Trophoblast cell (in vitro differentiated cells and primary cell): ENCODE measurements at regions not wholly inside any gene's neighbourhood (a gene's known extent, or its start where the extent isn't known, plus 50 kb on each side); places are given as distances from the start of the nearest gene placed in this dataset.

Experiments
- DNase-seq, 2 donors: peaks; one replicate each; pipeline ENCODE4 v3.0.0-alpha.2; 2016
- H2AFZ ChIP-seq: 2 replicates; pipeline ENCODE4 v1.6.1; 2013; ENCODE audit warnings: low read length, moderate library complexity, mild to moderate bottlenecking; ENCODE audit not compliant: insufficient read depth, poor library complexity
- H2AK5ac ChIP-seq: 2 replicates; pipeline ENCODE4 v1.6.1; 2013; ENCODE audit warnings: mild to moderate bottlenecking, low read length
- H2BK120ac ChIP-seq: 2 replicates; pipeline ENCODE4 v1.6.1; 2013; ENCODE audit warnings: low read length, mild to moderate bottlenecking, moderate library complexity; ENCODE audit not compliant: insufficient read depth, poor library complexity
- H2BK12ac ChIP-seq: 2 replicates; pipeline ENCODE4 v1.6.1; 2013; ENCODE audit warnings: mild to moderate bottlenecking, low read length, moderate library complexity
- H2BK5ac ChIP-seq: 2 replicates; pipeline ENCODE4 v1.6.1; 2013; ENCODE audit warnings: low read length, low read depth, moderate library complexity, mild to moderate bottlenecking; ENCODE audit not compliant: poor library complexity
- H3K14ac ChIP-seq: 2 replicates; pipeline ENCODE4 v1.6.1; 2013; ENCODE audit warnings: mild to moderate bottlenecking, low read length
- H3K18ac ChIP-seq: 2 replicates; pipeline ENCODE4 v1.6.1; 2013; ENCODE audit warnings: mild to moderate bottlenecking, low read length
- H3K23ac ChIP-seq: 2 replicates; pipeline ENCODE4 v1.6.1; 2013; ENCODE audit warnings: low read length
- H3K27ac ChIP-seq: 2 replicates; pipeline ENCODE4 v1.5.1; 2013; ENCODE audit warnings: low read depth, mild to moderate bottlenecking, inconsistent platforms, low read length, moderate library complexity
- H3K27me3 ChIP-seq: 2 replicates; pipeline ENCODE4 v1.6.1; 2013; ENCODE audit warnings: inconsistent platforms, mild to moderate bottlenecking, low read length, moderate library complexity; ENCODE audit not compliant: insufficient read depth
- H3K36me3 ChIP-seq, 2 experiments: 1 replicate in 1 of 2; 2 replicates in 1 of 2; pipeline ENCODE4 v1.6.1; 2013; ENCODE audit warnings: low read length in 2 of 2, mild to moderate bottlenecking in 2 of 2, moderate library complexity in 1 of 2; ENCODE audit not compliant: insufficient read depth in 2 of 2, control insufficient read depth in 1 of 2
- H3K4ac ChIP-seq: 2 replicates; pipeline ENCODE4 v1.6.1; 2013; ENCODE audit warnings: low read depth, mild to moderate bottlenecking, low read length, moderate library complexity
- H3K4me1 ChIP-seq, 2 experiments: 1 replicate in 1 of 2; 2 replicates in 1 of 2; pipeline ENCODE4 v1.6.1; 2013; ENCODE audit warnings: low read length in 2 of 2, mild to moderate bottlenecking in 2 of 2, moderate library complexity in 1 of 2; ENCODE audit not compliant: insufficient read depth in 2 of 2, control insufficient read depth in 1 of 2
- H3K4me2 ChIP-seq: 2 replicates; pipeline ENCODE4 v1.6.1; 2013; ENCODE audit warnings: inconsistent platforms, mild to moderate bottlenecking, low read length, moderate library complexity
- H3K4me3 ChIP-seq: 2 replicates; pipeline ENCODE4 v1.5.1; 2013; ENCODE audit warnings: mild to moderate bottlenecking, low read depth, low read length, inconsistent platforms
- H3K79me1 ChIP-seq: one replicate; pipeline ENCODE4 v1.6.1; 2013; ENCODE audit warnings: low read length
- H3K79me2 ChIP-seq: 2 replicates; pipeline ENCODE4 v1.6.1; 2013; ENCODE audit warnings: low read length, mild to moderate bottlenecking; ENCODE audit not compliant: control insufficient read depth, insufficient read depth, poor library complexity
- H3K9ac ChIP-seq: 2 replicates; pipeline ENCODE4 v1.6.1; 2013; ENCODE audit warnings: mild to moderate bottlenecking, low read length
- H3K9me3 ChIP-seq: 2 replicates; pipeline ENCODE4 v1.6.1; 2013; ENCODE audit warnings: low read depth, mild to moderate bottlenecking, control low read depth, inconsistent platforms, low read length; ENCODE audit not compliant: insufficient read depth
- H4K12ac ChIP-seq: 2 replicates; pipeline ENCODE4 v1.6.1; 2013; ENCODE audit warnings: low read depth, mild to moderate bottlenecking, low read length, moderate library complexity
- H4K8ac ChIP-seq: 2 replicates; pipeline ENCODE4 v1.6.1; 2013; ENCODE audit warnings: low read depth, mild to moderate bottlenecking, low read length, moderate library complexity
- H4K91ac ChIP-seq: one replicate; pipeline ENCODE4 v1.6.1; 2013; ENCODE audit warnings: low read depth, mild to moderate bottlenecking, low read length, moderate library complexity
- WGBS: extraction: QIAGEN DNeasy Blood & Tissue Kit; methylation state at CpG from one replicate; pipeline ENCODE4 v1.1.7; 2013; ENCODE audit warnings: missing lambda C conversion rate; ENCODE audit not compliant: insufficient read length, insufficient coverage; ENCODE audit errors: extremely low coverage; 5-methylcytosine and 5-hydroxymethylcytosine counted together

- Histone ChIP-seq H2BK5ac (no peak overlapping the region), H3K9me3 (no peaks in the 10 kb centered on the region), H3K4me2 (no peak overlapping the region), H3K4me3 (no peak overlapping the region), H3K4ac (no peak overlapping the region), H4K8ac (no peak overlapping the region), H3K18ac (no peak overlapping the region), H4K91ac (no peak overlapping the region), H3K27ac (no peak overlapping the region), H2AFZ (no peak overlapping the region), H3K23ac (no peak overlapping the region), H3K9ac (no peak overlapping the region), H3K4me1 (no peaks in the 10 kb centered on the region), H3K79me2 (no peaks in the 10 kb centered on the region), H4K12ac (no peak overlapping the region), H3K36me3 (no peaks in the 10 kb centered on the region), H3K14ac (no peak overlapping the region), H2BK12ac (no peak overlapping the region), H3K79me1 (no peaks in the 10 kb centered on the region), H3K27me3 (no peaks in the 10 kb centered on the region), H2BK120ac (no peak overlapping the region), H2AK5ac (no peak overlapping the region)
- WGBS, result no CpG with 5 or more reads among the region's 8 CpGs
- DNase-seq, result peak in 1 of 2 donors; percentile 44
Measured at GRCh38 chrX:9087271-9088040, 53.5 kb upstream of the FAM9B start.

- H3K4me3 ChIP-seq, result no peak overlapping the region
- H3K23ac ChIP-seq, result no peak overlapping the region
- H3K36me3 ChIP-seq, result no peaks in the 10 kb centered on the region
- H3K4ac ChIP-seq, result no peak overlapping the region
- no peaks in the 10 kb centered on the region for H3K79me1 ChIP-seq
- H2AFZ ChIP-seq, result no peak overlapping the region
- H4K8ac ChIP-seq, result no peak overlapping the region
- no peak overlapping the region for H3K4me2 ChIP-seq
- no peaks in the 10 kb centered on the region for H3K79me2 ChIP-seq
- no peak overlapping the region for H3K27ac ChIP-seq
- no peaks in the 10 kb centered on the region for H3K9me3 ChIP-seq
- no peaks in the 10 kb centered on the region for H3K27me3 ChIP-seq
- H3K4me1 ChIP-seq, result no peaks in the 10 kb centered on the region
- WGBS, result no CpG with 5 or more reads among the region's 2 CpGs
- no peak overlapping the region for H4K91ac ChIP-seq
- no peak for DNase-seq
- no peak overlapping the region for H4K12ac ChIP-seq
- no peak overlapping the region for H3K18ac ChIP-seq
- no peak overlapping the region for H3K9ac ChIP-seq
- H2BK12ac ChIP-seq, result no peak overlapping the region
- no peak overlapping the region for H2AK5ac ChIP-seq
- H3K14ac ChIP-seq, result no peak overlapping the region
- H2BK120ac ChIP-seq, result no peak overlapping the region
- no peak overlapping the region for H2BK5ac ChIP-seq
Measured at GRCh38 chrX:9088896-9089295, 55.0 kb upstream of the FAM9B start.

- H3K9ac ChIP-seq, result no peak overlapping the region
- H3K36me3 ChIP-seq, result no peaks in the 10 kb centered on the region
- no peak overlapping the region for H4K8ac ChIP-seq
- H2AK5ac ChIP-seq, result no peak overlapping the region
- H3K79me2 ChIP-seq, result no peaks in the 10 kb centered on the region
- H2BK5ac ChIP-seq, result no peak overlapping the region
- no peak overlapping the region for H2BK120ac ChIP-seq
- H3K9me3 ChIP-seq, result no peaks in the 10 kb centered on the region
- H3K4me1 ChIP-seq, result no peaks in the 10 kb centered on the region
- no peak overlapping the region for H3K4me3 ChIP-seq
- no peak overlapping the region for H3K27ac ChIP-seq
- H4K12ac ChIP-seq, result no peak overlapping the region
- no peak overlapping the region for H3K14ac ChIP-seq
- no peak overlapping the region for H4K91ac ChIP-seq
- H3K18ac ChIP-seq, result no peak overlapping the region
- no peak overlapping the region for H3K23ac ChIP-seq
- H3K4me2 ChIP-seq, result no peak overlapping the region
- WGBS, result no CpG with 5 or more reads among the region's 1 CpG
- H3K27me3 ChIP-seq, result no peaks in the 10 kb centered on the region
- H2BK12ac ChIP-seq, result no peak overlapping the region
- no peak overlapping the region for H2AFZ ChIP-seq
- no peaks in the 10 kb centered on the region for H3K79me1 ChIP-seq
- DNase-seq, result no peak
- H3K4ac ChIP-seq, result no peak overlapping the region
Measured at GRCh38 chrX:9090766-9091165, 56.8 kb upstream of the FAM9B start.

- H2AK5ac ChIP-seq, result no peak overlapping the region
- H3K4me3 ChIP-seq, result no peak overlapping the region
- no peak overlapping the region for H3K4ac ChIP-seq
- H3K4me1 ChIP-seq, result no peaks in the 10 kb centered on the region
- no peaks in the 10 kb centered on the region for H3K27me3 ChIP-seq
- H3K14ac ChIP-seq, result no peak overlapping the region
- no peak overlapping the region for H3K27ac ChIP-seq
- no peak overlapping the region for H4K8ac ChIP-seq
- no peaks in the 10 kb centered on the region for H3K79me1 ChIP-seq
- WGBS, result no CpG with 5 or more reads among the region's 4 CpGs
- no peak overlapping the region for H3K23ac ChIP-seq
- DNase-seq, result no peak
- H3K18ac ChIP-seq, result no peak overlapping the region
- no peaks in the 10 kb centered on the region for H3K36me3 ChIP-seq
- no peak overlapping the region for H4K91ac ChIP-seq
- no peaks in the 10 kb centered on the region for H3K9me3 ChIP-seq
- H2BK5ac ChIP-seq, result no peak overlapping the region
- no peaks in the 10 kb centered on the region for H3K79me2 ChIP-seq
- no peak overlapping the region for H2BK120ac ChIP-seq
- H2BK12ac ChIP-seq, result no peak overlapping the region
- H4K12ac ChIP-seq, result no peak overlapping the region
- H3K9ac ChIP-seq, result no peak overlapping the region
- H3K4me2 ChIP-seq, result no peak overlapping the region
- no peak overlapping the region for H2AFZ ChIP-seq
Measured at GRCh38 chrX:9091258-9091657, 57.3 kb upstream of the FAM9B start.
